HepG2 (cell line): ENCODE measurements at regions not wholly inside any gene's neighbourhood (a gene's known extent, or its start where the extent isn't known, plus 50 kb on each side); places are given as distances from the start of the nearest gene placed in this dataset.
"Not testable (repeated sequence)": the region's sequence is repeated elsewhere in the genome, so short reads cannot be mapped to it uniquely, and the experiment has no call there.

Source experiments
- ATAC-seq: fragments of 200-7000 bp; cut with Tn5 transposase; 3 replicates; pipeline ENCODE4 v1.9.1; 2020; ENCODE audit warnings: mild to moderate bottlenecking, moderate library complexity
- BruUV-seq: library from RNA; stranded (reverse); fragments of 400-500 nt; replicated peaks from 2 replicates; lab custom pipeline; 2021; lab: Mats Ljungman, UMichigan
- CTCF ChIA-PET: fragments of 300-600 bp; formaldehyde crosslinking; extraction: SDS; loops from one replicate; lab custom pipeline; 2021; ENCODE audit warnings: low total read pairs, inconsistent platforms, low intra/inter-chr PET ratio; lab: Yijun Ruan, JAX
- POLR2A ChIA-PET: fragments of 350-600 bp; sonication (Branson Sonifier 250); formaldehyde crosslinking; loops from one replicate; lab custom pipeline; 2020; ENCODE audit warnings: antibody characterized with exemption, inconsistent platforms; lab: Yijun Ruan, JAX
- DNase-seq: peaks from one replicate; pipeline ENCODE4 v3.0.0-alpha.2; 2015; ENCODE audit warnings: low spot score
- FAIRE-seq: peaks from 3 replicates; lab custom pipeline; 2011; peaks lifted over from hg19 to GRCh38; lab: Jason Lieb, UNC
- H2AFZ ChIP-seq: one replicate; pipeline ENCODE4 v1.6.1; 2011; ENCODE audit warnings: low read length, inconsistent platforms
- H3K27ac ChIP-seq: fragments of 300-600 bp; 3 replicates; pipeline ENCODE4 v1.8.0; 2011; ENCODE audit warnings: mixed run types, mild to moderate bottlenecking, mixed read lengths, low read length, inconsistent platforms; ENCODE audit not compliant: insufficient read depth; ENCODE audit errors: extremely low read length
- H3K27me3 ChIP-seq, 2 experiments: fragments of 200-600 bp in 1 of 2; 2 replicates in 1 of 2; 3 replicates in 1 of 2; pipeline versions ENCODE4 v1.6.0 to v1.8.0; 2011; ENCODE audit warnings: low read length in 2 of 2, mild to moderate bottlenecking in 2 of 2, moderate library complexity in 2 of 2, inconsistent platforms in 1 of 2; ENCODE audit not compliant: insufficient read depth in 2 of 2, control insufficient read depth in 1 of 2
- H3K36me3 ChIP-seq, 2 experiments: fragments of 200-600 bp in 1 of 2; replicated peaks in 1 of 2; 2 replicates in 1 of 2; 3 replicates in 1 of 2; pipeline versions ENCODE4 v1.5.1 to v1.8.0; 2011; ENCODE audit warnings: low read length in 2 of 2, inconsistent platforms in 1 of 2; ENCODE audit not compliant: insufficient read depth in 2 of 2, control insufficient read depth in 1 of 2
- H3K4me1 ChIP-seq: 2 replicates; pipeline ENCODE4 v1.5.1; 2012; ENCODE audit warnings: low read length, inconsistent platforms; ENCODE audit not compliant: insufficient read depth
- H3K4me2 ChIP-seq: 2 replicates; pipeline ENCODE4 v1.6.0; 2011; ENCODE audit warnings: low read depth, low read length, inconsistent platforms
- H3K4me3 ChIP-seq, 3 experiments: fragments of 200-600 bp in 1 of 3; sonication (generic), shearing (Covaris generic) in 1 of 3; replicated peaks in 1 of 3; 2 replicates each; pipeline ENCODE4 v1.5.1; 2011 to 2016; ENCODE audit warnings: low read length in 3 of 3, inconsistent platforms in 2 of 3, low read depth in 2 of 3, mild to moderate bottlenecking in 2 of 3, control low read depth in 1 of 3, mixed read lengths in 1 of 3; ENCODE audit not compliant: insufficient read depth in 1 of 3
- H3K79me2 ChIP-seq: one replicate; pipeline ENCODE4 v1.6.1; 2011; ENCODE audit warnings: low read length, inconsistent platforms; ENCODE audit not compliant: insufficient read depth
- H3K9ac ChIP-seq: 2 replicates; pipeline ENCODE4 v1.6.0; 2011; ENCODE audit warnings: mild to moderate bottlenecking, low read depth, low read length, inconsistent platforms; ENCODE audit not compliant: insufficient read depth
- H3K9me3 ChIP-seq: 2 replicates; pipeline ENCODE4 v1.5.1; 2012; ENCODE audit warnings: mild to moderate bottlenecking, low read length
- H4K20me1 ChIP-seq: 2 replicates; pipeline ENCODE4 v1.6.0; 2011; ENCODE audit warnings: inconsistent platforms, mild to moderate bottlenecking, low read length, moderate library complexity; ENCODE audit not compliant: insufficient read depth
- ATF5 ChIP-seq: sonication (generic); formaldehyde crosslinking; IDR thresholded peaks from 2 replicates; pipeline ENCODE4 v1.4.0; 2020; ENCODE audit warnings: mild to moderate bottlenecking, low read depth, missing genetic modification reagents
- CCAR2 ChIP-seq: fragments of 200-400 bp; formaldehyde crosslinking; optimal IDR thresholded peaks from 2 replicates; pipeline ENCODE3; 2018; ENCODE audit warnings: low read depth, mild to moderate bottlenecking, low read length, moderate library complexity
- HNF4G ChIP-seq, 2 experiments: sonication (generic) in 1 of 2; formaldehyde crosslinking in 1 of 2; IDR thresholded peaks; 2 replicates each; pipeline versions ENCODE4 v1.4.0 to v1.6.1; 2011 to 2020; ENCODE audit warnings: borderline replicate concordance in 2 of 2, low read depth in 2 of 2, mild to moderate bottlenecking in 2 of 2, low read length in 1 of 2, missing genetic modification reagents in 1 of 2, moderate library complexity in 1 of 2
- KDM4B ChIP-seq: sonication (generic); formaldehyde crosslinking; IDR thresholded peaks from 2 replicates; pipeline ENCODE4 v1.4.0; 2020; ENCODE audit warnings: missing genetic modification reagents
- MAFF ChIP-seq: IDR thresholded peaks from 2 replicates; pipeline ENCODE4 v1.6.1; 2011; ENCODE audit warnings: low read depth, low read length, improper control_type of control experiment
- MAFK ChIP-seq, 2 experiments: IDR thresholded peaks in 1 of 2; conservative IDR thresholded peaks in 1 of 2; 2 replicates each; pipeline ENCODE4 v1.6.1; 2011; ENCODE audit warnings: improper control_type of control experiment in 2 of 2, low read length in 2 of 2
- PCBP1 ChIP-seq: fragments of 200-400 bp; formaldehyde crosslinking; IDR thresholded peaks from 2 replicates; pipeline ENCODE4 v1.6.1; 2017; ENCODE audit warnings: mild to moderate bottlenecking, low read depth, low read length, borderline replicate concordance
- PRDM4 ChIP-seq: sonication (generic); formaldehyde crosslinking; IDR thresholded peaks from 2 replicates; pipeline ENCODE4 v1.9.0; 2021; ENCODE audit warnings: missing genetic modification reagents, borderline replicate concordance
- ZBTB25 ChIP-seq: IDR thresholded peaks from 2 replicates; pipeline ENCODE4 v1.6.1; 2018; ENCODE audit warnings: missing genetic modification reagents
- ZNF335 ChIP-seq: sonication (generic); formaldehyde crosslinking; IDR thresholded peaks from 2 replicates; pipeline ENCODE4 v1.4.0; 2020; ENCODE audit warnings: missing genetic modification reagents
- ZNF512 ChIP-seq: sonication (generic); formaldehyde crosslinking; IDR thresholded peaks from 2 replicates; pipeline ENCODE4 v1.4.0; 2020; ENCODE audit warnings: mild to moderate bottlenecking, missing genetic modification reagents
- ZNF883 ChIP-seq: sonication (generic); formaldehyde crosslinking; IDR thresholded peaks from 2 replicates; pipeline ENCODE4 v1.5.1; 2020; ENCODE audit warnings: mild to moderate bottlenecking, missing genetic modification reagents; ENCODE audit errors: not compliant biosample characterization
- WGBS: methylation state at CpG from one replicate; pipeline ENCODE4 v1.1.6; 2017; ENCODE audit warnings: low lambda C conversion rate; 5-methylcytosine and 5-hydroxymethylcytosine counted together
- in situ Hi-C: cut with HindIII; loops from 2 replicates; pipeline ENCODE4 v1.10.0; 2017; ENCODE audit warnings: low pct_unique_long_range_greater_than_20kb; ENCODE audit not compliant: extremely low pct_ligation_motif_present
- intact Hi-C: fragments of 100-400 bp; cut with micrococcal nuclease; formaldehyde crosslinking; loops from one replicate; pipeline ENCODE4 v1.10.0; 2022; ENCODE audit not compliant: unreplicated experiment

GRCh38 chr9:91512235-91512634, 88.6 kb upstream of the NFIL3 start:
- FAIRE-seq, H3K4me2 ChIP-seq, H3K4me3 ChIP-seq, H3K27me3 ChIP-seq, intact Hi-C loops, H3K9ac ChIP-seq, H2AFZ ChIP-seq, H3K27ac ChIP-seq, ATAC-seq, POLR2A ChIA-PET, H3K9me3 ChIP-seq, H4K20me1 ChIP-seq, BruUV-seq, in situ Hi-C loops, H3K36me3 ChIP-seq, H3K79me2 ChIP-seq, DNase-seq, H3K4me1 ChIP-seq, CTCF ChIA-PET: not testable (repeated sequence)
- 3% methylated on average over 4 of the region's 4 CpGs for WGBS

- no peaks in the 10 kb centered on the region for H3K4me1 ChIP-seq
- H3K4me3 ChIP-seq, result no peak overlapping the region
- no peak overlapping the region for H3K4me2 ChIP-seq
- ChIA-PET POLR2A (no interaction called here), CTCF (no interaction called here)
- peaks cover 0 to 2% of the 10 kb centered on the region in 2 experiments; a peak in 1 of 5 replicates for H3K27me3 ChIP-seq
- no peak overlapping the region for H3K9ac ChIP-seq
- no peak for ATAC-seq
- intact Hi-C loops (no loop called here), in situ Hi-C loops (no loop called here)
- H3K9me3 ChIP-seq, result no peaks in the 10 kb centered on the region
- no peak for FAIRE-seq
- WGBS, result 18% methylated on average over 4 of the region's 4 CpGs
- H3K36me3 ChIP-seq, result no peaks in the 10 kb centered on the region
- no peak overlapping the region for H2AFZ ChIP-seq
- no TSS peak for BruUV-seq
- H3K79me2 ChIP-seq, result no peaks in the 10 kb centered on the region
- DNase-seq, result no peak
- H3K27ac ChIP-seq, result no peak overlapping the region
- no peaks in the 10 kb centered on the region for H4K20me1 ChIP-seq
- TF ChIP-seq MAFF, result peak; percentile 23; the same call in 1 of the 2 replicates
- no peak for TF ChIP-seq PRDM4 (CRISPR knock-in tag)
- TF ChIP-seq ZNF883, result no peak
- TF ChIP-seq PCBP1, result no peak
- TF ChIP-seq ZNF335, result no peak
- TF ChIP-seq ZBTB25 (CRISPR knock-in tag), result no peak
- no peak for TF ChIP-seq ZNF512 (CRISPR knock-in tag)
- no peak for TF ChIP-seq KDM4B (CRISPR knock-in tag)
- TF ChIP-seq ATF5 (CRISPR knock-in tag), result no peak
- peak in 1 of 2 experiments; percentile 34; a peak in 3 of 4 replicates for TF ChIP-seq MAFK (conservative IDR thresholded peaks at IDR 0.05 in 1 of 2, IDR thresholded peaks at IDR 0.05 in 1 of 2; ENCODE audit: low read length in 2 of 2)
- TF ChIP-seq CCAR2, result no peak
- TF ChIP-seq HNF4G (IDR thresholded peaks at IDR 0.05; ENCODE audit: borderline replicate concordance, low read depth, low read length), result no peak
- TF ChIP-seq HNF4G (CRISPR knock-in tag; IDR thresholded peaks at IDR 0.05; ENCODE audit: borderline replicate concordance, low read depth), result no peak
Measured at GRCh38 chr9:91503673-91504081, 80.0 kb upstream of the NFIL3 start.
